ENCODE measurements at regions not wholly inside any gene's neighbourhood (a gene's known extent, or its start where the extent isn't known, plus 50 kb on each side); places are given as distances from the start of the nearest gene placed in this dataset.
A peak's percentile ranks its signal among the peaks of the same experiment; 100 is the strongest.

- no peak for DNase-seq (ENCODE audit: low read depth, low spot score)
These were observed 108.6 kb upstream of the RUNX3 start for GRCh38 chr1:25038699-25039098.

- peak; percentile 52 for DNase-seq (ENCODE audit: low read depth, low spot score)
These were observed 107.3 kb upstream of the RUNX3 start for GRCh38 chr1:25037174-25038074.

DNA sequence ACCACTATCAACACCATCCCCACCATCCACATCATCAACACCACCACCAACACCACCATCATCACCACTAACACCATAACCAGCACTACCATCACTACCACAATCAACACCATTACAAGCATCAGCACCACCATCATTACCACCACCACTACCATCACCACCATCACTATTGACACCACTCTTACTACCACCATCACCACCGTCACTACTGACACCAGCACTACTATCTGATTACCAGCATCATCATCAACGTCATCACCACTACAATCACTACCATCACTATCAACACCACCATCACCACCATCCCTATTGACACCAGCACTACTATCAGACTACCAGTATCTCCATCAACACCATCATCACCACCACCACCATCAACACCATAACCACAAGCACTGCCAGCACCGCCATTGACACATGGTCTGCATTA, 106.1 kb upstream of the RUNX3 start:
- DNase-seq (ENCODE audit: low read depth, low spot score), result no peak

- no peak for DNase-seq (ENCODE audit: low read depth, low spot score)
These were observed 105.5 kb upstream of the RUNX3 start for GRCh38 chr1:25035523-25036116.

DNA sequence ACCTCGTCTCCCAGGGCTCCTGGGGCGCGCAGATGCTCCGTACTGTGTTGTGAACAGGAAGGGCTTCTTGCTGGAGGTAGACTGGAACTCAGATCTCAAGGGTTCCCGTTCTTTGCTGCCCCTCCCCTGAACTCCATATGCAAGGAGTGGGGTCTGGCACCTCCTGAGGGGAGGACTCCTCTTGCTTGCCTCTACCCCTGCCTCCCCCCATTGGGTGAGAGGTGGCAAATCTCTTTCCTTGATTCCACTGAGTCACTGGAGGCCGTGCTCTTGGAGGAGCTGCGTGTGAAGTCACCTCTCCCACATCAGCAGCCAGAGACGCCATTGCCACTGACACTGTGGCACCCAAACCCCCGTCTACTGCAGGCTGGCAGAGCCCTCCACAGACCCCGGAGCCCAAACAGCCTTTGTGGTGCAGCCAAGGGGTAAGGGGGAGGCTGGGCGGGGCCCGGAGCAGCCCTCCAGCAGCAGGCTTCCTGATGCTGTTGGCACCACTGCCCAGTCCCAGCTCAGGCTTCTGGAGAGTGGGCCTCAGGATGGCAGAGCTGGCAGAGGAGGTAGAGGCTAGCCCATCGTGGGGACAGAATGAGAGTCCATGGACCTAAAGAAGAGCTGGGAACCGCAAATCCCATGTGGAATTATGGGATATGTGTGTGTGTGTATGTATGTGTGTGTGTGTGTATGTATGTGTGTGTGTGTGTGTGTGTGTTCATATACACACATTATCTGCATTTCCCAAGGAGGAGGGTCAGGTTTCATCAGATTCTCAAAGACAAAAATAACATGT, 104.9 kb upstream of the RUNX3 start:
- DNase-seq (ENCODE audit: low read depth, low spot score), result no peak

DNA sequence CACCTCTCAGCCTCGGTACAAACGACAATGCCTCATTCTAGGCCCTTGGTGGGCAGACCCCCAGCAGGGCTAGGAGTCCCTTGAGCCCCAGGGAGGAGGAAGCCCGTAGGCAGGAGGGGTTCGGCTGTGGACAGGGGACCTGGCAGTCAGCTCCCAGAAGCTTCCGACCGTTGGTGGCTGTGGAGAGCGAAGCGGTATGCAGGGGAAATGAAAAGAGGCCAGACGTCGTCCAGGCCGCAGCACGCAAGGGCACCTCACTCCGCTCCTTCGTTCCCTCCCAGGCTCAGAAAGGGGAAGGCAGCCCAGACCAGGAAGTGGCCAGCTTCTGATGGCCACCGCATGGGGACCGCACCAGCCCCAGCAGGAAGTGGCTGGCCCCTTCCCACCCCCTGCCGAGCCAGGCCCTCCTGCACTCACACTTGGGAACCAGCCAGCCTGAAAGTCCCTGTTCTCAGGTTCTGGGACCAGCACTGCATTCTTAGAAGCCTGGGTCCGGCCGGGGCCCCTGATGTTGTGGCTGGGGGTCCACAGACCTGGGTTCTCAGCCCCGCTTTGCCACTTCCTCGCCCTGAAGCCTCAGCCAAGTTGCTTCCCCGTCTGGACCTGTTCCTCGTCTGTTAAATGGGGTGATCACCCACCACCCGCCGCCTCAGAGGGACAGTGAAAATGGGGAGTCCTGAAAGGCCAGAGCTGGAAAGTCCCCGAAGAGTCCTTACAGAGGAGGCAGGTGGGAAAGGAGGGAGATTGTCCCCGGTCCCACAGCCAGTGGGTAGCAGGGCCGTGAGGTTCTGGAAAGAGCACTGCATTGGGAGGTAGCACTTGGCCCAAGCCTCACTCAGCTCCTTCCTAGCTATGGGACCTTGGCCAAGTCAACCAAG, 104.0 kb upstream of the RUNX3 start:
- no peak for DNase-seq (ENCODE audit: low read depth, low spot score)

GRCh38 chr1:25033030-25033827, 103.2 kb upstream of the RUNX3 start:
- DNase-seq (ENCODE audit: low read depth, low spot score), result no peak

DNA sequence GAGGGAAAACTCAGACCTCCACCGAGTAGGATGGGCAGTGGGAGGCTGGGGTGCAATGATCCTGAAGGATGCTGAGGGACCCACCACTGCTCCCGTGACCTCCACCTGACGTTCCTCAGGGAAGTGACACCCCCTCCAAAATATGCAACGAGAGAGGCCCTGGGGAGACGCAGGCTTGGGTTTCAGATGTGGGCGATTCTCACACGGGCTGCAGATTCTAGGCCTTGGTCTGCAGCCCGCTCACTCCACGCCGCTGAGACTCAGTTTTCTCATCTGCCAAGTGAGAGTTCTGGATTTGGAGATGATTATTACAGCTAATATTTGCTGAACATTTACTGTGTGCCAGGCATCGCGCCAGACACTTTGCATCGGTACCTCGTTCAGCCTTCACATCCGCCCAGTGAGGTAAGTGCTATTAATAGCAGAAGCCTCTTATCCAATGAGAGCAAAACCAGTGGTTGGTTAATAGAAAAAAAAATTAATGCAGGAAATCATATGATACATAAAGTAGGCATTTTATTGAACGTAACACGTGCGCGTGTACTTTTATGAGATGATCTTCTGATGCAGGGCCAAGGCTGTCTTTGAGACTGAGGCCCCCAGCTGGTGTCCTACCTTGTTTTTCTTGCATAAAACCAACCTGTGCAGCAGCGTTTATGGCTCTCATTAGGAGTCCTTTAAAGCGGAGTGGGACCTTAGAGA, 102.0 kb upstream of the RUNX3 start:
- DNase-seq (ENCODE audit: low read depth, low spot score), result peak; percentile 38

GRCh38 chr1:25031601-25031965, 101.5 kb upstream of the RUNX3 start:
- no peak for DNase-seq (ENCODE audit: low read depth, low spot score)

GRCh38 chr1:25030674-25031589, 100.9 kb upstream of the RUNX3 start:
- DNase-seq (ENCODE audit: low read depth, low spot score), result peak; percentile 32

- no peak for DNase-seq (ENCODE audit: low read depth, low spot score)
These were observed 99.9 kb upstream of the RUNX3 start for GRCh38 chr1:25030012-25030411.

GRCh38 chr1:25028907-25029599, 99.0 kb upstream of the RUNX3 start:
- DNase-seq (ENCODE audit: low read depth, low spot score), result no peak

- DNase-seq (ENCODE audit: low read depth, low spot score), result no peak
These were observed 98.5 kb upstream of the RUNX3 start for GRCh38 chr1:25028587-25028906.

DNA sequence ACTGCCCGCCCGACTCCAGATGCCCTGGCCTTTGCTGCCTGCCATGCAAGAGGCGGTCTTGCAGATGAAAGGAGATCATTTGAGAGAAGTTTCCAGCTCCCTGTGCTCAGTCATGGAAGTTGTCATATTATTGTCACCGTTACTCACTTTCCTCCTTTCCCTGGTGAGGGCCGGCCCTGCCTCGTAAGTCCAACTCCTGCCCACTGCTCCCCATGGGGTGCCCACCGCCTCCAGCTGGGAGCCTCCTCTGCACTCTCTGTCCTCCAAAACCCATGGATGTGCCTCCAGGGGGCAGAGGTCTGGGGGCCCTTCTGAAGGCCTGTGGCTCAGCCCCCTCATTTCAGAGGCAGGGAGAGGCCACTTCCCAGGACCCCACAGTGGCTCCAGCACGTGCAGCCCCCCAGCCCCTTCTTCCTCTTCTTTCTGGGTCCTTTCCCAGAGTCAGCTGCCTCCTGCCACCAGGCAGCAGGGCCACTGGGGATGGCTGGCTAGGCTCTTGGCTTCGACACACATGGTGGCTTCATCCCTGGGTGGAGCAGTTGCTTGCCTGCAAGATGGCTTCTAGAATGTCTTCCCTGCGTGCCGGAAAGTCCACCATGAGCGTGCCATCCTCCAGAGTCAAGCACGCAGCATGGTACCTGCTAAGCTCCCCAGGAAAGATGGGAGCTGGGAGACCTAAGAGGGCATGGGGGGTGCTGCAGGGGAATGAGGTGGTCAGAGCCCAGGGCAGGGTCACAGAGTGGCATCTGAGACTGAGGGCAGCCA, 97.9 kb upstream of the RUNX3 start:
- no peak for DNase-seq (ENCODE audit: low read depth, low spot score)

DNA sequence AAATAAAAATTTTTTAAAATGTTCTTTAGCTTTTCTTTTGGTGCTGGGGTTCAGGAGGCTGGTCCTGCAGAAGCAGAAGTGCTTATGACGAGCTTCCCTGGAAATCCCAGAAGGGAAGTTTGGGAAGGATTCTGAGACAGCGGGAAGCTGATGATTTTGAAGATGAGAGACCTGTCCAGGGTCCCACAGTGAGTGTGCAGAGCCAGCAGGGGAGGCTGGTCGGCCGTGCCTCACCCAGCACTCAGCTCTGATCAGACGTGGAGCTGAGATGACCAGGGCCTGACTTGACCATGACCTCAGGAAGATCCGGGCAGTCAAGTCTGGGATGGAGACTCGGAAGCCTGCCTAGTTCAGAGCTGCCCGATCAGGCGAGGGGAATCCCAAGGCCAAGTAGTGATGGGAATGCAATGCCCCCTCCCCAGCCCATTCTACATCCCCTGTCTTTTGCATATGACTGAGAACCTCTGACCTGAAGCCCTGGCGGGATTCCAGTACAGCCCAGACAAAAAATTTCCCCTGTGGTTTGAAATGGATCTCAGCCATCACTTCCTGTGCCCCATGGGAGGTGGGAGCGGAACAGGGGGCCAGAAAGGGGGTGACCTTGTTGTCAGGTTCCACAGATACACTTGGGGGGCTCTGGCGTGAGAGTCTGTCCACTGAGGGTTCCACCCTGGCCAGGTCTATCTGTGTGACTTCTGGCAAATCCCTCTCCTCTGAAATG, 96.8 kb upstream of the RUNX3 start:
- no peak for DNase-seq (ENCODE audit: low read depth, low spot score)

GRCh38 chr1:25026304-25026703, 96.2 kb upstream of the RUNX3 start:
- no peak for DNase-seq (ENCODE audit: low read depth, low spot score)

All from astrocyte of the hippocampus (primary cell).